ENCODE measurements at regions not wholly inside any gene's neighbourhood (a gene's known extent, or its start where the extent isn't known, plus 50 kb on each side); places are given as distances from the start of the nearest gene placed in this dataset.

GRCh38 chr13:74338341-74338740, 204.1 kb upstream of the KLF12 start:
- TF ChIP-seq REST (IDR thresholded peaks at IDR 0.05; ENCODE audit: unreplicated experiment) = no peak
- no peak for TF ChIP-seq EZH2 (IDR thresholded peaks at IDR 0.05; ENCODE audit: low read depth, unreplicated experiment)
- no peak for TF ChIP-seq CTCF (conservative IDR thresholded peaks at IDR 0.05; ENCODE audit: low read depth in 2 of 2)
- TF ChIP-seq POLR2AphosphoS5 (IDR thresholded peaks at IDR 0.05; ENCODE audit: low read depth) = no peak
- no peak for TF ChIP-seq ZNF331 (CRISPR knock-in tag; IDR thresholded peaks at IDR 0.05; ENCODE audit: low read depth)
- TF ChIP-seq EZH2phosphoT487 (IDR thresholded peaks at IDR 0.05; ENCODE audit: unreplicated experiment) = no peak
- no peak for TF ChIP-seq ETS1 (IDR thresholded peaks at IDR 0.05)
- TF ChIP-seq JUNB (IDR thresholded peaks at IDR 0.05; ENCODE audit: unreplicated experiment) = no peak
- TF ChIP-seq STAT1 (IDR thresholded peaks at IDR 0.05; ENCODE audit: unreplicated experiment) = no peak
